HepG2 (cell line): ENCODE measurements at regions not wholly inside any gene's neighbourhood (a gene's known extent, or its start where the extent isn't known, plus 50 kb on each side); places are given as distances from the start of the nearest gene placed in this dataset.

Source experiments
- ATAC-seq: fragments of 200-7000 bp; cut with Tn5 transposase; 3 replicates; pipeline ENCODE4 v1.9.1; 2020; ENCODE audit warnings: mild to moderate bottlenecking, moderate library complexity
- BruUV-seq: library from RNA; stranded (reverse); fragments of 400-500 nt; replicated peaks from 2 replicates; lab custom pipeline; 2021; lab: Mats Ljungman, UMichigan
- CTCF ChIA-PET: fragments of 300-600 bp; formaldehyde crosslinking; extraction: SDS; loops from one replicate; lab custom pipeline; 2021; ENCODE audit warnings: low total read pairs, inconsistent platforms, low intra/inter-chr PET ratio; lab: Yijun Ruan, JAX
- POLR2A ChIA-PET: fragments of 350-600 bp; sonication (Branson Sonifier 250); formaldehyde crosslinking; loops from one replicate; lab custom pipeline; 2020; ENCODE audit warnings: antibody characterized with exemption, inconsistent platforms; lab: Yijun Ruan, JAX
- DNase-seq: peaks from one replicate; pipeline ENCODE4 v3.0.0-alpha.2; 2015; ENCODE audit warnings: low spot score
- FAIRE-seq: peaks from 3 replicates; lab custom pipeline; 2011; peaks lifted over from hg19 to GRCh38; lab: Jason Lieb, UNC
- H2AFZ ChIP-seq: one replicate; pipeline ENCODE4 v1.6.1; 2011; ENCODE audit warnings: low read length, inconsistent platforms
- H3K27ac ChIP-seq: fragments of 300-600 bp; 3 replicates; pipeline ENCODE4 v1.8.0; 2011; ENCODE audit warnings: mixed run types, mild to moderate bottlenecking, mixed read lengths, low read length, inconsistent platforms; ENCODE audit not compliant: insufficient read depth; ENCODE audit errors: extremely low read length
- H3K27me3 ChIP-seq, 2 experiments: fragments of 200-600 bp in 1 of 2; 2 replicates in 1 of 2; 3 replicates in 1 of 2; pipeline versions ENCODE4 v1.6.0 to v1.8.0; 2011; ENCODE audit warnings: low read length in 2 of 2, mild to moderate bottlenecking in 2 of 2, moderate library complexity in 2 of 2, inconsistent platforms in 1 of 2; ENCODE audit not compliant: insufficient read depth in 2 of 2, control insufficient read depth in 1 of 2
- H3K36me3 ChIP-seq, 2 experiments: fragments of 200-600 bp in 1 of 2; replicated peaks in 1 of 2; 2 replicates in 1 of 2; 3 replicates in 1 of 2; pipeline versions ENCODE4 v1.5.1 to v1.8.0; 2011; ENCODE audit warnings: low read length in 2 of 2, inconsistent platforms in 1 of 2; ENCODE audit not compliant: insufficient read depth in 2 of 2, control insufficient read depth in 1 of 2
- H3K4me1 ChIP-seq: 2 replicates; pipeline ENCODE4 v1.5.1; 2012; ENCODE audit warnings: low read length, inconsistent platforms; ENCODE audit not compliant: insufficient read depth
- H3K4me2 ChIP-seq: 2 replicates; pipeline ENCODE4 v1.6.0; 2011; ENCODE audit warnings: low read depth, low read length, inconsistent platforms
- H3K4me3 ChIP-seq, 3 experiments: fragments of 200-600 bp in 1 of 3; sonication (generic), shearing (Covaris generic) in 1 of 3; replicated peaks in 1 of 3; 2 replicates each; pipeline ENCODE4 v1.5.1; 2011 to 2016; ENCODE audit warnings: low read length in 3 of 3, inconsistent platforms in 2 of 3, low read depth in 2 of 3, mild to moderate bottlenecking in 2 of 3, control low read depth in 1 of 3, mixed read lengths in 1 of 3; ENCODE audit not compliant: insufficient read depth in 1 of 3
- H3K79me2 ChIP-seq: one replicate; pipeline ENCODE4 v1.6.1; 2011; ENCODE audit warnings: low read length, inconsistent platforms; ENCODE audit not compliant: insufficient read depth
- H3K9ac ChIP-seq: 2 replicates; pipeline ENCODE4 v1.6.0; 2011; ENCODE audit warnings: mild to moderate bottlenecking, low read depth, low read length, inconsistent platforms; ENCODE audit not compliant: insufficient read depth
- H3K9me3 ChIP-seq: 2 replicates; pipeline ENCODE4 v1.5.1; 2012; ENCODE audit warnings: mild to moderate bottlenecking, low read length
- H4K20me1 ChIP-seq: 2 replicates; pipeline ENCODE4 v1.6.0; 2011; ENCODE audit warnings: inconsistent platforms, mild to moderate bottlenecking, low read length, moderate library complexity; ENCODE audit not compliant: insufficient read depth
- ATF7 ChIP-seq, 2 experiments: fragments of 450-650 bp in 1 of 2; sonication (generic) in 1 of 2; formaldehyde crosslinking in 1 of 2; IDR thresholded peaks; 2 replicates each; pipeline versions ENCODE4 v1.4.0 to v1.6.1; 2016 to 2020; ENCODE audit warnings: antibody characterized with exemption in 1 of 2, mild to moderate bottlenecking in 1 of 2, missing genetic modification reagents in 1 of 2
- CREB1 ChIP-seq, 2 experiments: fragments of 450-650 bp in 1 of 2; IDR thresholded peaks; 2 replicates each; pipeline ENCODE4 v1.6.1; 2016 to 2017; ENCODE audit warnings: control low read depth in 1 of 2, mild to moderate bottlenecking in 1 of 2, missing compliant biosample characterization in 1 of 2, missing genetic modification characterization in 1 of 2
- HMG20A ChIP-seq: IDR thresholded peaks from 2 replicates; pipeline ENCODE4 v1.6.1; 2016; ENCODE audit warnings: borderline replicate concordance
- KDM3A ChIP-seq: IDR thresholded peaks from 2 replicates; pipeline ENCODE4 v1.6.1; 2018; ENCODE audit warnings: low read depth, missing compliant biosample characterization
- SETDB1 ChIP-seq: sonication (generic); formaldehyde crosslinking; IDR thresholded peaks from 2 replicates; pipeline ENCODE4 v1.5.1; 2020; ENCODE audit warnings: missing genetic modification reagents, mild to moderate bottlenecking, borderline replicate concordance
- ZNF260 ChIP-seq: sonication (generic); formaldehyde crosslinking; IDR thresholded peaks from 2 replicates; pipeline ENCODE4 v1.4.0; 2020; ENCODE audit warnings: missing genetic modification reagents, low read depth, mild to moderate bottlenecking, borderline replicate concordance
- ZNF33B ChIP-seq: sonication (generic); formaldehyde crosslinking; IDR thresholded peaks from 2 replicates; pipeline ENCODE4 v1.5.1; 2020; ENCODE audit warnings: mild to moderate bottlenecking, missing genetic modification reagents
- ZNF484 ChIP-seq: sonication (generic); formaldehyde crosslinking; IDR thresholded peaks from 2 replicates; pipeline ENCODE4 v1.5.1; 2020; ENCODE audit warnings: mild to moderate bottlenecking, low read depth, missing genetic modification reagents, borderline replicate concordance
- WGBS: methylation state at CpG from one replicate; pipeline ENCODE4 v1.1.6; 2017; ENCODE audit warnings: low lambda C conversion rate; 5-methylcytosine and 5-hydroxymethylcytosine counted together
- in situ Hi-C: cut with HindIII; loops from 2 replicates; pipeline ENCODE4 v1.10.0; 2017; ENCODE audit warnings: low pct_unique_long_range_greater_than_20kb; ENCODE audit not compliant: extremely low pct_ligation_motif_present
- intact Hi-C: fragments of 100-400 bp; cut with micrococcal nuclease; formaldehyde crosslinking; loops from one replicate; pipeline ENCODE4 v1.10.0; 2022; ENCODE audit not compliant: unreplicated experiment

DNA sequence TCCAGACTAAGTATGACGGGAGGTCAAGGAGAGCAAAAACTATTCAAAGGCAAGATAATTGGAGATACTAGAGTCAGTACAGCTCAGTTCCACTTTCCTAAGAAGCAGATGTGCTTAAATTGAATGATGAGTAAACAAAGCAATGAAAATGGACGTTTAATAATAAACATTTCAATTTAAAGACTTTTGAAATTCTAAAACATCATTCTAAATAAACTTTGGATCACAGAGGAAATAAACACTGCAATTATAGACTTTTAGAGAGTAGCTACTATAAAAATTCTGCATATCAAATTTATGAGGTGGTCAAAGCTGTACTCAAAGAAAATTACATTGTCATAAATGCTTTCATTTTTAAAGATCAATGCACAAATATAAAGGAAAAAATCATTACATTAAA is 418.3 kb downstream of the GPAM start:
- Histone ChIP-seq H3K79me2 (no peaks in the 10 kb centered on the region), H3K9ac (no peak overlapping the region), H3K27ac (no peak overlapping the region), H3K4me2 (no peak overlapping the region), H3K36me3 (no peaks in the 10 kb centered on the region), H3K27me3 (no peaks in the 10 kb centered on the region), H4K20me1 (no peaks in the 10 kb centered on the region), H3K9me3 (no peaks in the 10 kb centered on the region), H3K4me3 (no peak overlapping the region), H2AFZ (no peak overlapping the region), H3K4me1 (no peaks in the 10 kb centered on the region)
- ChIA-PET CTCF (no interaction called here), POLR2A (no interaction called here)
- no peak for FAIRE-seq
- TF ChIP-seq ZNF484 (CRISPR knock-in tag): no peak
- no peak for TF ChIP-seq HMG20A
- TF ChIP-seq ZNF260 (CRISPR knock-in tag): no peak
- no peak for TF ChIP-seq ZNF33B (CRISPR knock-in tag)
- TF ChIP-seq KDM3A: no peak
- WGBS: 2% methylated on average over 2 of the region's 2 CpGs
- ATAC-seq: no peak
- in situ Hi-C loops: no loop called here
- intact Hi-C loops: no loop called here
- DNase-seq: no peak
- BruUV-seq: no TSS peak

DNA sequence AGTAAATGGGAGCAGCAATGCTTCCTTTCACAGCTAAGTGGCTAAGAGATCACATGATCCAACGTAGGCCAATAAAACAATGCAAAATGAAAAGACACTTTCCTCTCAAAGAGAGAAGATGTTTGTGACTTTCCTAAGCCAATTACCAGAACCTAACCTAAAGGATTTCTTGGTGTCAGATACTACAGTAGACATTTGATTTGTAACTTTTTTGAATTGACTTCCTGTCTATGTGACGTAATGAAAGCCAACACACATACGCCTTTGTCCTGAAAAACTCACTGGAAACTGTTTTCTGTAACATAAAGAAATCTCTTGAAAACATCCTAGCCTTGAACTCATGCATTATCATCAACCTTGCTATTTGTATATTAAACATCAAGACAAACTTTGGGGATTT is 417.1 kb downstream of the GPAM start:
- in situ Hi-C loops: no loop called here
- FAIRE-seq (no peak), ATAC-seq (no peak), DNase-seq (no peak)
- WGBS: 0% methylated on average over 3 of the region's 3 CpGs
- ChIA-PET CTCF (no interaction called here), POLR2A (no interaction called here)
- H3K27ac ChIP-seq: no peak overlapping the region
- intact Hi-C loops: no loop called here
- no peak overlapping the region for H3K9ac ChIP-seq
- H3K4me3 ChIP-seq: no peak overlapping the region
- H3K36me3 ChIP-seq: no peaks in the 10 kb centered on the region
- no peaks in the 10 kb centered on the region for H3K79me2 ChIP-seq
- TF ChIP-seq SETDB1 (CRISPR knock-in tag) (no peak), CREB1 (IDR thresholded peaks at IDR 0.05) (peak; percentile 82), CREB1 (CRISPR knock-in tag; IDR thresholded peaks at IDR 0.05) (no peak), ATF7 (IDR thresholded peaks at IDR 0.05) (peak; percentile 53; the same call in 1 of the 2 replicates), ATF7 (CRISPR knock-in tag; IDR thresholded peaks at IDR 0.05) (no peak)
- no peak overlapping the region for H3K4me2 ChIP-seq
- no peaks in the 10 kb centered on the region for H3K27me3 ChIP-seq
- no peaks in the 10 kb centered on the region for H3K4me1 ChIP-seq
- no peaks in the 10 kb centered on the region for H4K20me1 ChIP-seq
- no peaks in the 10 kb centered on the region for H3K9me3 ChIP-seq
- no peak overlapping the region for H2AFZ ChIP-seq
- no TSS peak for BruUV-seq
